ENCODE measurements at regions not wholly inside any gene's neighbourhood (a gene's known extent, or its start where the extent isn't known, plus 50 kb on each side); places are given as distances from the start of the nearest gene placed in this dataset.

- H2BK20ac ChIP-seq (ENCODE audit: low read depth, low read length) = no peak overlapping the region
- no peak overlapping the region for H3K4me3 ChIP-seq (ENCODE audit: insufficient read depth, low read depth, low read length)
- H3K14ac ChIP-seq (replicated peaks; ENCODE audit: low read depth, low read length) = no peak overlapping the region
- no peak for TF ChIP-seq MAFK (IDR thresholded peaks at IDR 0.05; ENCODE audit: low read depth, low read length)
- no peak for TF ChIP-seq ELK1 (IDR thresholded peaks at IDR 0.05; ENCODE audit: borderline replicate concordance, low read depth, low read length)
- TF ChIP-seq FOS (IDR thresholded peaks at IDR 0.05; ENCODE audit: low read depth, low read length) = no peak
- TF ChIP-seq POLR2A (IDR thresholded peaks at IDR 0.05; ENCODE audit: low read depth, low read length) = no peak
- no peak for TF ChIP-seq MAZ (IDR thresholded peaks at IDR 0.05; ENCODE audit: borderline replicate concordance, low read depth, low read length)
- no peak for TF ChIP-seq USF2 (IDR thresholded peaks at IDR 0.05; ENCODE audit: low read depth, low read length)
- no peak for TF ChIP-seq NFE2L2 (IDR thresholded peaks at IDR 0.05; ENCODE audit: low read depth, low read length)
- no peak for TF ChIP-seq MXI1 (IDR thresholded peaks at IDR 0.05; ENCODE audit: borderline replicate concordance, low read depth, low read length)
- TF ChIP-seq CTCF (conservative IDR thresholded peaks at IDR 0.05; ENCODE audit: low read depth, low read length) = no peak
- TF ChIP-seq RCOR1 (IDR thresholded peaks at IDR 0.05; ENCODE audit: insufficient replicate concordance, low read length) = no peak
- no peak for TF ChIP-seq CEBPB (IDR thresholded peaks at IDR 0.05; ENCODE audit: low read depth, low read length)
- no peak for TF ChIP-seq SMC3 (IDR thresholded peaks at IDR 0.05; ENCODE audit: low read depth, low read length)
- no peak for TF ChIP-seq CHD1 (IDR thresholded peaks at IDR 0.05; ENCODE audit: low read depth, low read length)
- H4K8ac ChIP-seq (ENCODE audit: low read depth in 2 of 2, low read length in 2 of 2) = no peak overlapping the region
- ATAC-seq (ENCODE audit: low read depth) (no peak), DNase-seq (no peak)
- POLR2A ChIA-PET (ENCODE audit: unreplicated experiment) = no interaction called here
- no peaks in the 10 kb centered on the region for H3K36me3 ChIP-seq (ENCODE audit: control insufficient read depth, insufficient read depth, low read length)
- no peak overlapping the region for H3K18ac ChIP-seq (ENCODE audit: low read depth, low read length)
- no peak overlapping the region for H4K5ac ChIP-seq (ENCODE audit: low read depth, low read length)
- no peak overlapping the region for H3K56ac ChIP-seq (ENCODE audit: extremely low read depth, insufficient read depth, low read length)
- BruUV-seq (replicated peaks) = no TSS peak
- H3K9me1 ChIP-seq (ENCODE audit: insufficient read depth, low read length) = no peaks in the 10 kb centered on the region
- no peaks in the 10 kb centered on the region for H3K27me3 ChIP-seq (ENCODE audit: control insufficient read depth, insufficient read depth, low read length)
- no peaks in the 10 kb centered on the region for H3K9me3 ChIP-seq (ENCODE audit: control insufficient read depth, insufficient read depth, low read length)
- no peak overlapping the region for H2AK5ac ChIP-seq (ENCODE audit: low read depth, low read length)
- H3K4ac ChIP-seq (ENCODE audit: low read depth, low read length) = no peak overlapping the region
- no peak overlapping the region for H4K91ac ChIP-seq (ENCODE audit: insufficient read depth, low read depth, low read length)
- no peak overlapping the region for H2AFZ ChIP-seq (replicated peaks; ENCODE audit: low read length, poor library complexity)
- H2BK15ac ChIP-seq (ENCODE audit: low read depth, low read length) = no peak overlapping the region
- intact Hi-C loops (cut with micrococcal nuclease) = no loop called here
- H2BK5ac ChIP-seq (ENCODE audit: low read depth, low read length, poor library complexity, severe bottlenecking) = no peak overlapping the region
- no peak overlapping the region for H3K9ac ChIP-seq (ENCODE audit: low read depth, low read length)
- H2AK9ac ChIP-seq (replicated peaks; ENCODE audit: low read depth, low read length, poor library complexity) = no peak overlapping the region
- no peak overlapping the region for H2BK120ac ChIP-seq (ENCODE audit: low read depth, low read length)
- CTCF ChIA-PET = no interaction called here
- H3K4me1 ChIP-seq (ENCODE audit: control insufficient read depth, insufficient read depth, low read length) = no peaks in the 10 kb centered on the region
- no peaks in the 10 kb centered on the region for H4K20me1 ChIP-seq (ENCODE audit: insufficient read depth, low read length)
- H3K4me2 ChIP-seq (ENCODE audit: low read depth, low read length) = no peak overlapping the region
- in situ Hi-C loops (cut with MboI; ENCODE audit: low sequenced_read_pairs) = no loop called here
- H3K27ac ChIP-seq (ENCODE audit: insufficient read depth, low read length) = no peak overlapping the region
- dilution Hi-C loops (cut with HindIII; ENCODE audit: low sequenced_read_pairs, unreplicated experiment) = no loop called here
- WGBS, 2 experiments (ENCODE audit: extremely low coverage in 2 of 2, insufficient read length in 1 of 2) = no CpG with 5 or more reads among the region's 3 CpGs
- no peaks in the 10 kb centered on the region for H3K79me1 ChIP-seq (ENCODE audit: low read depth in 1 of 2, low read length in 2 of 2)
- no peak overlapping the region for H3K23ac ChIP-seq (ENCODE audit: low read depth, low read length)
Measured at GRCh38 chr1:147463022-147463421, 78.3 kb upstream of the BCL9 start.
